ENCODE measurements at regions not wholly inside any gene's neighbourhood (a gene's known extent, or its start where the extent isn't known, plus 50 kb on each side); places are given as distances from the start of the nearest gene placed in this dataset.

DNA sequence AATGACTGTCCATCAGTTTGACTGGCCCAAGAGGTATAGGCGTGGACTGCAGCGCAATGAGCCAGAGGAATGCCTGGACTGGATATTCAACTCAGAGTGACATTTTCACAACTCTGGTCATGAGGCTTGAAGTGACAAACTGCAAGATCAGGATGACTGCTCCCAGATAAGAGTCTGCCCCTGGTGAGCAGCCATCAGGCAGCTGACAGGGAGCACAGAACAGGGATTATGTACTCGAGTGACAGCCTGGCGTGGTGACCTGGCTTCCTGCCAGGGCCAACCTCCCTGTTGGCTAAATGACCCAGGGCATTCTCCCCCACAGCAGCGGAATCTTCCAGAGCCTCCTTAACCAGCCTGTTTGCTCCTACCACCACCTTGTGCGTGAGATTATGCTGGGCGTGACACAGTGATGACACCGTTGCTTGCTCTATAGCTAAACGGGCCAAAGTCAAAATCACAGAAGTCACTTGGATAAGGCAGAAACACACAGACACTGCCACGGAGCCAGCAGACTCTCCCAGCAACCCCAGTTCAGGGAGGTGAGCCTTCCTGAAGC is 209.1 kb upstream of the JARID2 start (continued):
- TF ChIP-seq TRAFD1 (CRISPR knock-in tag; IDR thresholded peaks at IDR 0.05; ENCODE audit: borderline replicate concordance), result no peak
- no peak for TF ChIP-seq ZNF773 (CRISPR knock-in tag; IDR thresholded peaks at IDR 0.05; ENCODE audit: borderline replicate concordance)
- no peak for TF ChIP-seq GLI4 (CRISPR knock-in tag; IDR thresholded peaks at IDR 0.05; ENCODE audit: borderline replicate concordance)
- TF ChIP-seq ZNF746 (CRISPR knock-in tag; IDR thresholded peaks at IDR 0.05), result no peak
- no peak for TF ChIP-seq ZBTB7B (CRISPR knock-in tag; IDR thresholded peaks at IDR 0.05)
- no peak for TF ChIP-seq RBAK (CRISPR knock-in tag; IDR thresholded peaks at IDR 0.05)
- TF ChIP-seq NFIC (IDR thresholded peaks at IDR 0.05; ENCODE audit: low read length), result no peak
- TF ChIP-seq THYN1 (CRISPR knock-in tag; IDR thresholded peaks at IDR 0.05; ENCODE audit: borderline replicate concordance, low read depth), result no peak
- TF ChIP-seq PHB2 (IDR thresholded peaks at IDR 0.05; ENCODE audit: partially characterized antibody), result no peak
- no peak for TF ChIP-seq ETV5 (CRISPR knock-in tag; IDR thresholded peaks at IDR 0.05; ENCODE audit: borderline replicate concordance)
- TF ChIP-seq MAFF (IDR thresholded peaks at IDR 0.05; ENCODE audit: low read depth, low read length), result no peak
- 0 out of 2 replicates have a peak, but pooled peaks have one; percentile 12 for TF ChIP-seq NR2F6 (IDR thresholded peaks at IDR 0.05)
- TF ChIP-seq NR2F6 (CRISPR knock-in tag; IDR thresholded peaks at IDR 0.05), result peak; percentile 18; the same call in 1 of the 2 replicates
- TF ChIP-seq CCAR2 (optimal IDR thresholded peaks at IDR 0.05; ENCODE audit: low read depth, low read length), result no peak
- peak; percentile 56 for TF ChIP-seq ZMYM4 (CRISPR knock-in tag; IDR thresholded peaks at IDR 0.05)
- TF ChIP-seq, protein P1, sequence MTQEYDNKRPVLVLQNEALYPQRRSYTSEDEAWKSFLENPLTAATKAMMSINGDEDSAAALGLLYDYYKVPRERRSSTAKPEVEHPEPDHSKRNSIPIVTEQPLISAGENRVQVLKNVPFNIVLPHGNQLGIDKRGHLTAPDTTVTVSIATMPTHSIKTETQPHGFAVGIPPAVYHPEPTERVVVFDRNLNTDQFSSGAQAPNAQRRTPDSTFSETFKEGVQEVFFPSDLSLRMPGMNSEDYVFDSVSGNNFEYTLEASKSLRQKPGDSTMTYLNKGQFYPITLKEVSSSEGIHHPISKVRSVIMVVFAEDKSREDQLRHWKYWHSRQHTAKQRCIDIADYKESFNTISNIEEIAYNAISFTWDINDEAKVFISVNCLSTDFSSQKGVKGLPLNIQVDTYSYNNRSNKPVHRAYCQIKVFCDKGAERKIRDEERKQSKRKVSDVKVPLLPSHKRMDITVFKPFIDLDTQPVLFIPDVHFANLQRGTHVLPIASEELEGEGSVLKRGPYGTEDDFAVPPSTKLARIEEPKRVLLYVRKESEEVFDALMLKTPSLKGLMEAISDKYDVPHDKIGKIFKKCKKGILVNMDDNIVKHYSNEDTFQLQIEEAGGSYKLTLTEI (CRISPR knock-in tag; conservative IDR thresholded peaks at IDR 0.05), result no peak
- TF ChIP-seq ZNF337 (CRISPR knock-in tag; IDR thresholded peaks at IDR 0.05; ENCODE audit: borderline replicate concordance, low read depth), result no peak
- no peak for TF ChIP-seq JDP2 (CRISPR knock-in tag; IDR thresholded peaks at IDR 0.05; ENCODE audit: borderline replicate concordance)
- no peak for TF ChIP-seq ZNF782 (CRISPR knock-in tag; IDR thresholded peaks at IDR 0.05; ENCODE audit: borderline replicate concordance)
- no peak for TF ChIP-seq ATF1 (CRISPR knock-in tag; IDR thresholded peaks at IDR 0.05)
- TF ChIP-seq ZNF816 (CRISPR knock-in tag; IDR thresholded peaks at IDR 0.05; ENCODE audit: borderline replicate concordance), result no peak
- TF ChIP-seq ZFP36L1 (CRISPR knock-in tag; IDR thresholded peaks at IDR 0.05), result no peak
- no peak for TF ChIP-seq ZNF33B (CRISPR knock-in tag; IDR thresholded peaks at IDR 0.05)
- TF ChIP-seq GABPB1 (CRISPR knock-in tag; IDR thresholded peaks at IDR 0.05), result no peak
- no peak for TF ChIP-seq ZC3H13 (CRISPR knock-in tag; IDR thresholded peaks at IDR 0.05)
- TF ChIP-seq, protein P2, sequence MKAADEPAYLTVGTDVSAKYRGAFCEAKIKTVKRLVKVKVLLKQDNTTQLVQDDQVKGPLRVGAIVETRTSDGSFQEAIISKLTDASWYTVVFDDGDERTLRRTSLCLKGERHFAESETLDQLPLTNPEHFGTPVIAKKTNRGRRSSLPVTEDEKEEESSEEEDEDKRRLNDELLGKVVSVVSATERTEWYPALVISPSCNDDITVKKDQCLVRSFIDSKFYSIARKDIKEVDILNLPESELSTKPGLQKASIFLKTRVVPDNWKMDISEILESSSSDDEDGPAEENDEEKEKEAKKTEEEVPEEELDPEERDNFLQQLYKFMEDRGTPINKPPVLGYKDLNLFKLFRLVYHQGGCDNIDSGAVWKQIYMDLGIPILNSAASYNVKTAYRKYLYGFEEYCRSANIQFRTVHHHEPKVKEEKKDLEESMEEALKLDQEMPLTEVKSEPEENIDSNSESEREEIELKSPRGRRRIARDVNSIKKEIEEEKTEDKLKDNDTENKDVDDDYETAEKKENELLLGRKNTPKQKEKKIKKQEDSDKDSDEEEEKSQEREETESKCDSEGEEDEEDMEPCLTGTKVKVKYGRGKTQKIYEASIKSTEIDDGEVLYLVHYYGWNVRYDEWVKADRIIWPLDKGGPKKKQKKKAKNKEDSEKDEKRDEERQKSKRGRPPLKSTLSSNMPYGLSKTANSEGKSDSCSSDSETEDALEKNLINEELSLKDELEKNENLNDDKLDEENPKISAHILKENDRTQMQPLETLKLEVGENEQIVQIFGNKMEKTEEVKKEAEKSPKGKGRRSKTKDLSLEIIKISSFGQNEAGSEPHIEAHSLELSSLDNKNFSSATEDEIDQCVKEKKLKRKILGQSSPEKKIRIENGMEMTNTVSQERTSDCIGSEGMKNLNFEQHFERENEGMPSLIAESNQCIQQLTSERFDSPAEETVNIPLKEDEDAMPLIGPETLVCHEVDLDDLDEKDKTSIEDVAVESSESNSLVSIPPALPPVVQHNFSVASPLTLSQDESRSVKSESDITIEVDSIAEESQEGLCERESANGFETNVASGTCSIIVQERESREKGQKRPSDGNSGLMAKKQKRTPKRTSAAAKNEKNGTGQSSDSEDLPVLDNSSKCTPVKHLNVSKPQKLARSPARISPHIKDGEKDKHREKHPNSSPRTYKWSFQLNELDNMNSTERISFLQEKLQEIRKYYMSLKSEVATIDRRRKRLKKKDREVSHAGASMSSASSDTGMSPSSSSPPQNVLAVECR (CRISPR knock-in tag; IDR thresholded peaks at IDR 0.05; ENCODE audit: borderline replicate concordance), result peak; percentile 62; the same call in 1 of the 2 replicates

Data from HepG2 (cell line).